Transverse colon (tissue), 4 donors: ENCODE measurements at regions not wholly inside any gene's neighbourhood (a gene's known extent, or its start where the extent isn't known, plus 50 kb on each side); places are given as distances from the start of the nearest gene placed in this dataset.

Experiments used
- DNase-seq: peaks from one replicate; pipeline ENCODE4 v3.0.0-alpha.2; 2019
- H3K27ac ChIP-seq, 4 donors: fragments of 200-600 bp; sonication (generic); 2 replicates each; pipeline ENCODE4 v1.5.1; 2016 to 2018; ENCODE audit warnings: inconsistent platforms in 4 of 4
- H3K27me3 ChIP-seq: fragments of 200-600 bp; sonication (generic); 2 replicates; pipeline ENCODE4 v1.5.1; 2017; ENCODE audit warnings: inconsistent platforms
- H3K36me3 ChIP-seq, 4 donors: fragments of 200-600 bp; sonication (generic); 2 replicates each; pipeline ENCODE4 v1.5.1; 2017 to 2019; ENCODE audit warnings: inconsistent platforms in 4 of 4
- H3K4me1 ChIP-seq, 4 donors: fragments of 200-600 bp; sonication (generic); 2 replicates each; pipeline ENCODE4 v1.5.1; 2017 to 2020; ENCODE audit warnings: inconsistent platforms in 4 of 4
- H3K4me3 ChIP-seq, 4 donors: fragments of 200-600 bp; sonication (generic); 1 replicate in 1 of 4; 2 replicates in 3 of 4; pipeline versions ENCODE4 v1.5.1 to v1.6.1; 2017 to 2019; ENCODE audit warnings: inconsistent platforms in 4 of 4
- H3K9me3 ChIP-seq, 2 donors: fragments of 200-600 bp; sonication (generic); 2 replicates each; pipeline ENCODE4 v1.5.1; 2017 to 2019; ENCODE audit warnings: inconsistent platforms in 2 of 2
- CTCF ChIP-seq, 5 experiments: fragments of 200-600 bp in 3 of 5; fragments of 450-650 bp in 2 of 5; sonication (generic) in 3 of 5; IDR thresholded peaks; 1 replicate in 2 of 5; 2 replicates in 3 of 5; pipeline ENCODE4 v1.5.1; 2016 to 2017; ENCODE audit warnings: antibody characterized with exemption in 5 of 5, inconsistent platforms in 3 of 5, mild to moderate bottlenecking in 2 of 5, moderate library complexity in 1 of 5
- EP300 ChIP-seq: sonication (generic); formaldehyde crosslinking; IDR thresholded peaks from one replicate; pipeline ENCODE4 v1.6.1; 2017; ENCODE audit warnings: antibody characterized with exemption, low read depth
- POLR2A ChIP-seq: fragments of 450-650 bp; IDR thresholded peaks from one replicate; pipeline ENCODE4 v1.6.1; 2016; ENCODE audit warnings: antibody characterized with exemption, mild to moderate bottlenecking, moderate library complexity
- POLR2AphosphoS5 ChIP-seq, 3 donors: sonication (generic); formaldehyde crosslinking; IDR thresholded peaks; one replicate each; pipeline ENCODE4 v1.6.1; 2016; ENCODE audit warnings: antibody characterized with exemption in 3 of 3
- WGBS, 2 donors: methylation state at CpG; one replicate each; pipeline ENCODE4 v1.1.5; 2018; ENCODE audit warnings: low coverage in 1 of 2; 5-methylcytosine and 5-hydroxymethylcytosine counted together
- in situ Hi-C, 4 donors: fragments of 200-750 bp; cut with MboI; loops; one replicate each; pipeline versions ENCODE4 v1.15.0 to v1.15.1; 2017; ENCODE audit warnings: low sequenced_read_pairs in 3 of 4, low pct_ligation_motif_present in 1 of 4, low pct_unique_long_range_greater_than_20kb in 1 of 4
- intact Hi-C: fragments of 100-400 bp; cut with DNase I; formaldehyde crosslinking; loops from one replicate; pipeline ENCODE4 v1.15.1; 2023; ENCODE audit warnings: low total_unique reads

GRCh38 chr2:12035029-12035720, 288.7 kb downstream of the LPIN1 start:
- TF ChIP-seq EP300 = no peak
- no peak for TF ChIP-seq POLR2A
- no peak for TF ChIP-seq CTCF (IDR thresholded peaks at IDR 0.05)
- no peak for TF ChIP-seq POLR2AphosphoS5 (IDR thresholded peaks at IDR 0.05)
- DNase-seq = no peak
- no peak overlapping the region for H3K27ac ChIP-seq
- intact Hi-C loops (no loop called here), in situ Hi-C loops (no loop called here)
- 83 to 86% methylated on average over 10 to 11 of the region's 11 CpGs for WGBS, 2 donors
- no peak overlapping the region for H3K4me3 ChIP-seq
- H3K36me3 ChIP-seq = no peaks in the 10 kb centered on the region
- H3K9me3 ChIP-seq = no peaks in the 10 kb centered on the region
- H3K27me3 ChIP-seq = no peaks in the 10 kb centered on the region
- H3K4me1 ChIP-seq = no peaks in the 10 kb centered on the region

- in situ Hi-C loops (no loop called here), intact Hi-C loops (no loop called here)
- H3K36me3 ChIP-seq = no peaks in the 10 kb centered on the region
- 83 to 90% methylated on average over 1 of the region's 1 CpG for WGBS, 2 donors
- H3K4me1 ChIP-seq = no peaks in the 10 kb centered on the region
- no peak for DNase-seq
- no peaks in the 10 kb centered on the region for H3K27me3 ChIP-seq
- no peaks in the 10 kb centered on the region for H3K9me3 ChIP-seq
- no peak overlapping the region for H3K4me3 ChIP-seq
- TF ChIP-seq CTCF (IDR thresholded peaks at IDR 0.05) (no peak), POLR2A (no peak), EP300 (no peak), POLR2AphosphoS5 (IDR thresholded peaks at IDR 0.05) (no peak)
- H3K27ac ChIP-seq = no peak overlapping the region
Observed at GRCh38 chr2:12035956-12036639, 289.7 kb downstream of the LPIN1 start.

GRCh38 chr2:12036640-12036983, 290.2 kb downstream of the LPIN1 start:
- no peaks in the 10 kb centered on the region for H3K9me3 ChIP-seq
- H3K4me3 ChIP-seq = no peak overlapping the region
- no peak overlapping the region for H3K27ac ChIP-seq
- H3K27me3 ChIP-seq = no peaks in the 10 kb centered on the region
- intact Hi-C loops = no loop called here
- in situ Hi-C loops = no loop called here
- DNase-seq = no peak
- H3K4me1 ChIP-seq = no peaks in the 10 kb centered on the region
- no peaks in the 10 kb centered on the region for H3K36me3 ChIP-seq
- WGBS, 2 donors = 72 to 92% methylated on average over 2 to 8 of the region's 8 CpGs
- TF ChIP-seq EP300 = no peak
- TF ChIP-seq POLR2AphosphoS5 (IDR thresholded peaks at IDR 0.05) = no peak
- no peak for TF ChIP-seq CTCF (IDR thresholded peaks at IDR 0.05)
- TF ChIP-seq POLR2A = no peak

- WGBS, 2 donors = 80% methylated on average over 1 to 2 of the region's 2 CpGs
- in situ Hi-C loops = no loop called here
- intact Hi-C loops = no loop called here
- DNase-seq = no peak
- H3K9me3 ChIP-seq = no peaks in the 10 kb centered on the region
- TF ChIP-seq POLR2A (no peak), POLR2AphosphoS5 (IDR thresholded peaks at IDR 0.05) (no peak), CTCF (IDR thresholded peaks at IDR 0.05) (no peak), EP300 (no peak)
- no peak overlapping the region for H3K4me3 ChIP-seq
- no peak overlapping the region for H3K27ac ChIP-seq
- no peaks in the 10 kb centered on the region for H3K4me1 ChIP-seq
- H3K36me3 ChIP-seq = no peaks in the 10 kb centered on the region
- no peaks in the 10 kb centered on the region for H3K27me3 ChIP-seq
Observed at GRCh38 chr2:12037301-12037700, 290.9 kb downstream of the LPIN1 start.
